HG03103 (cell line): ENCODE measurements at regions not wholly inside any gene's neighbourhood (a gene's known extent, or its start where the extent isn't known, plus 50 kb on each side); places are given as distances from the start of the nearest gene placed in this dataset.
"Not testable (repeated sequence)": the region's sequence is repeated elsewhere in the genome, so short reads cannot be mapped to it uniquely, and the experiment has no call there.

ENCODE experiments used
- ATAC-seq: cut with Tn5 transposase; IDR thresholded peaks from one replicate; pipeline ENCODE4 v1.9.1; 2021; ENCODE audit warnings: low read depth; ENCODE audit not compliant: unreplicated experiment

DNA sequence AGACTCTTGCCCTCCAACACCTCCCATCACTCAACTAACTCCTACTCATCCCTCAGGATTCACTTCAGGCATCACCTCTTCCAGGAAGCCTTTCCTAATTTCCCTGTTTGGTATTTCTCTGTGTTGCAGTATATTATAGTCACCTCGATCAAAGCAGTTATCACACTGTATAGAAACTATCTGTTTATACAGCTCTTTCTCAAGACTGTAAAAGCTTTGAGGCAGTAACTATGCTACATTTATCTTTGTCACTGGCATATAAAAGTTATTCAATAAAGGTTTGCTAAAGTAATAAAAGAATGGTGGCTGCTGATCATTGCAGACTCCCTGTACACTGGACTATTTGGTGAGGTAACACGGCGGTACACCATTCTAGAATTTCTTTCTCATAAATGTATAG, 284.9 kb downstream of the PAX3 start:
- no peak for ATAC-seq

DNA sequence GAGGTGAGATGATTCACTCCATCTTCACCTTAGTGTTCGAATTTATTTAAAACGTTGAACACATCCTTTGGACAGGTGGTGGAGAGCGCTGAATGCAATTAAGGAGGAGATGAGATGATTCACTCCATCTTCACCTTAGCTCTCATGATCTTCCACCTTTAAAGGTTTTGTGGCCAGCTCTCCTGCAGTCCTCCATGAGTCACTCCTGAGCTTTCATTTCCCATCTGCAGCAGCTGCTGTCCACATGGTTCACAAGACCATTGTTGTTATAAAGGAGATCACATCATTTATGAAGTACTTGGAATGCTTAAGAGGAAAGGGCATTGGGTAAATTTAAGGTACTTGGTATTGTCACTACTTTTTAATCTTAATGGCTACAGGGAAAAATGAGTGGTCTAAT, 298.5 kb downstream of the PAX3 start:
- ATAC-seq: no peak

DNA sequence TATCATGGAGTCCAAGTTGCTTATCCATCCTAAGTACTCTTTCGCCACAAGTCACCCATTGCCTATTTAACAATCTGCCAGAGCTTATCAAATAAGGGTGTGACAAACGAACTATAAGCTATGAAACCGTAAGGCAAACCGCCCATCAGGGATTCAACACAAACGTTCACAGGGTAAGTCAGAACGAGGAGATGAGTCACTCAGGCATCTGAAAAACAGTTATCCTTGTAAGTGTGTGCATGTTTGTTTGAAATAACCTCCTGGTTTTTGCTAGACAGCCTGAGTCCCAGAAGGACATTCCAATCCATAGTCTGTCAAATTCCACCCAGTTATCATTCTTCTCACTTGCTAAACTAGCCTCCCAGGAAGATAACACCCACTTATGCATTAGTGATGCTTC, 299.1 kb downstream of the PAX3 start:
- no peak for ATAC-seq

- no peak for ATAC-seq
These were observed 299.6 kb downstream of the PAX3 start for GRCh38 chr2:221999166-221999565.

GRCh38 chr2:221997683-221998082, 301.1 kb downstream of the PAX3 start:
- ATAC-seq: no peak

- ATAC-seq: no peak
These were observed 301.7 kb downstream of the PAX3 start for GRCh38 chr2:221997100-221997499.

DNA sequence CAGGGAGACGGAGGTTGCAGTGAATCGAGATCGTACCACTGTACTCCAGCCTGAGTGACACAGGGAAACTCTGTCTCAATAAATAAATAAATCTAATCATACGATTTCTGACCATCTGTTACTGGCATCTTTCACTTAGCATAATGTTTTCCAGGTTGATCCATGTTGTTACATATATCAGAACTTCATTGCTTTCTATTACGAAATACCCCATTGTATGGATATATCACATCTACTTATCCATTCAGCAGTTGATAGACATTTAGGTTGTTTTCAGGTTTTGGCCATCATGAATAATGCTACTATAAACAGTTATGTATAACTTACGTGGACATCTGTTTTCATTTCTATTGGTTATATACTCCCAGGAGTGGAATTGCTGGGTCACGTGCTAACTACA, 303.9 kb downstream of the PAX3 start:
- no peak for ATAC-seq

GRCh38 chr2:221984376-221984775, 314.4 kb downstream of the PAX3 start:
- ATAC-seq: not testable (repeated sequence)

- ATAC-seq: no peak
These were observed 316.8 kb downstream of the PAX3 start for GRCh38 chr2:221981912-221982470.

- ATAC-seq: no peak
These were observed 323.6 kb downstream of the PAX3 start for GRCh38 chr2:221975151-221975550.

GRCh38 chr2:221973902-221974301, 324.9 kb downstream of the PAX3 start:
- ATAC-seq: no peak

GRCh38 chr2:221973502-221973901, 325.3 kb downstream of the PAX3 start:
- no peak for ATAC-seq

GRCh38 chr2:221972813-221973478, 325.9 kb downstream of the PAX3 start:
- no peak for ATAC-seq

DNA sequence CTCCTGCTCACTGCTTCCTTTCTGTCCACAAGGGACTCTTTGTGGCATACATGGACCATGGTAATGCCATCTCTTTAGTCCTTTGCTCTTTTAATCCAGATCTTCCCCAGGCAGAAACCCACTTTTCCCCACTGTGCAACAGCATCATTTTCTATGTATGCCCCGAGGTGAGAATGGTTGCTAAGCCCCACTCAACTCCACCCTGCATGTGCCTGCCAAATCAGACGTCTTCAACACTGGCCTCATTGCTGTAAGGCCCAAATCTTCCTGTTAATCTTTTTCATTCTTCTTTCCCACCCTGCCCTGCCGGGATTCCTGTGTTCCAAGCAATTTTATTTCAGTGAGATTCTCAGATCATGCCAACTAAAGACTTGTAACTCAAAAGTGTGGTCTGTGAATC, 328.4 kb downstream of the PAX3 start:
- no peak for ATAC-seq

- ATAC-seq: no peak
These were observed 329.0 kb downstream of the PAX3 start for GRCh38 chr2:221969830-221970144.

DNA sequence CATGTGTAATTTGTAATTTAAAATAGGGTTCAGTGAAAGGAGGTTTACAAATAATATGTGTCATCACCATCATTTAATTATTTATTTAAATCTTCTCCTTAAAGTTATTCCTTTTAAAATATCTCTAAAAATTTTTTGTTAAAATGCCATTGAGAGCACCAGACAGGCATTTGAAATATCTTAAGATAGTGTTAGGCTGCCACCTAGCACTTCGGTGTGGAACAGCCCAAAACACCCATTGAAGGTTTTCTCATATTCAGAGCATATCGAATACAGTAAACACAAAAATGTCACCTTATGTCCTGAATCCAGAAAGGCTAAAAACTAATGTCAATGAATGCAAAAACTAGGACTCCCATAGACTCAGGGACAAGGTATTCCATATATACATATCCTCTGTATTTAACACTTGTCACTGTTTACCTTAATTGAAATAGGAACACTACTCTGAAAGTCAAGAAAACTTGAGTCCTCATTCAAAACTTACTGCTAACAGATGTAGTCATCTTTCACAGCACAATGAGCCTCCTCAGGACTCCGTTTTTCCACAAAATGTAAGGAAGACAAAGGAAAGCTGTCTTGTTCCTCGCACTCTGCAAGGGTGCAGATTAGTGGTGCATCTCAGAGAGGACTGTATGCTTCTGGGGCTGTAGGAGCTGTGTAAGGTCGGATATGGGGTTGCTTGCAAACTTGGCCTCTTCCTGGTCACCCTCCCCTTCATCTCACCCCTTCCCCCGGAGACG, 329.5 kb downstream of the PAX3 start:
- peak; percentile 65 for ATAC-seq

- no peak for ATAC-seq
These were observed 336.6 kb downstream of the PAX3 start for GRCh38 chr2:221962186-221962585.

DNA sequence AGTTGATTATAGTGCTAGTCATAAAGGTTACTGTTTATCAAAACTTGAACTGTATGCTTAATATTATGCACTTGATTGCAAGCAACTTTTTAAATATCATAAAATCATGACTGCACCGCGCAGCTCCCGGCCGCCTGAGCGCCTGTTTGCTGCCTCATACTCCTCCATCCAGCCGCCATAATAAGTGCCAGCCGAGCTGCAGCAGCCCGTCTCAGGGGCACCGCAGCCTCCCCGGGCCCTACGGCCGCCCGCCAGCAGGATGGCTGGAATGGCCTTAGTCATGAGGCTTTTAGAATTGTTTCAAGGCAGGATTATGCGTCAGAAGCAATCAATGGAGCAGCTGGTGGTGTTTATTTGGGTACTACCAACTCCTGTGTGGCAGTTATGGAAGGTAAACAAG, 337.2 kb downstream of the PAX3 start:
- ATAC-seq: no peak

- ATAC-seq: no peak
These were observed 340.6 kb downstream of the PAX3 start for GRCh38 chr2:221958224-221958623.

GRCh38 chr2:221948076-221948475, 350.7 kb downstream of the PAX3 start:
- no peak for ATAC-seq

GRCh38 chr2:221944452-221944851, 354.3 kb downstream of the PAX3 start:
- not testable (repeated sequence) for ATAC-seq
